Endothelial cell of umbilical vein (primary cell): ENCODE measurements at regions not wholly inside any gene's neighbourhood (a gene's known extent, or its start where the extent isn't known, plus 50 kb on each side); places are given as distances from the start of the nearest gene placed in this dataset.

Experiments
- BruUV-seq: library from RNA; stranded (reverse); fragments of 400-500 nt; replicated peaks from 2 replicates; lab custom pipeline; 2021; lab: Mats Ljungman, UMichigan
- CTCF ChIA-PET: fragments of 300-600, 350-600 bp; sonication (Branson Sonifier 250); formaldehyde crosslinking; loops from one replicate; lab custom pipeline; 2021; ENCODE audit warnings: antibody characterized with exemption, inconsistent platforms; lab: Charles Lee
- POLR2A ChIA-PET: fragments of 300-600, 350-600 bp; sonication (Branson Sonifier 250); formaldehyde crosslinking; loops from one replicate; lab custom pipeline; 2021; ENCODE audit warnings: antibody characterized with exemption, inconsistent platforms; lab: Charles Lee
- DNase-seq: peaks from one replicate; pipeline ENCODE4 v3.0.0-alpha.2; 2011; ENCODE audit warnings: low read depth, low spot score
- FAIRE-seq: peaks from 2 replicates; lab custom pipeline; 2011; peaks lifted over from hg19 to GRCh38; lab: Jason Lieb, UNC
- H2AFZ ChIP-seq: 2 replicates; pipeline ENCODE4 v1.6.0; 2012; ENCODE audit warnings: low read depth, low read length, control low read depth, inconsistent platforms
- H3K27ac ChIP-seq: 2 replicates; pipeline ENCODE4 v1.5.1; 2011; ENCODE audit warnings: low read depth, mild to moderate bottlenecking, control low read depth, low read length, moderate library complexity; ENCODE audit not compliant: insufficient read depth
- H3K27me3 ChIP-seq, 2 experiments: 2 replicates each; pipeline versions ENCODE4 v1.6.0 to v1.6.1; 2011; ENCODE audit warnings: low read length in 2 of 2, mixed read lengths in 1 of 2; ENCODE audit not compliant: control insufficient read depth in 2 of 2, insufficient read depth in 2 of 2
- H3K36me3 ChIP-seq, 2 experiments: 2 replicates in 1 of 2; 3 replicates in 1 of 2; pipeline ENCODE4 v1.5.1; 2011; ENCODE audit warnings: low read length in 2 of 2, mild to moderate bottlenecking in 1 of 2, moderate library complexity in 1 of 2; ENCODE audit not compliant: control insufficient read depth in 2 of 2, insufficient read depth in 2 of 2; ENCODE audit errors: extremely low read depth in 1 of 2
- H3K4me1 ChIP-seq: 3 replicates; pipeline ENCODE4 v1.5.1; 2011; ENCODE audit warnings: mild to moderate bottlenecking, low read length; ENCODE audit not compliant: control insufficient read depth, insufficient read depth; ENCODE audit errors: extremely low read depth
- H3K4me2 ChIP-seq: 2 replicates; pipeline ENCODE4 v1.6.1; 2011; ENCODE audit warnings: low read length, control low read depth, mixed read lengths; ENCODE audit not compliant: insufficient read depth
- H3K4me3 ChIP-seq, 3 experiments: fragments of 200-600 bp in 1 of 3; sonication (generic), shearing (Covaris generic) in 1 of 3; replicated peaks in 1 of 3; 2 replicates each; pipeline ENCODE4 v1.5.1; 2011 to 2016; ENCODE audit warnings: control low read depth in 3 of 3, low read length in 3 of 3, mild to moderate bottlenecking in 2 of 3, inconsistent platforms in 1 of 3, low read depth in 1 of 3, moderate library complexity in 1 of 3; ENCODE audit not compliant: insufficient read depth in 1 of 3
- H3K79me2 ChIP-seq: 2 replicates; pipeline ENCODE4 v1.6.0; 2012; ENCODE audit warnings: low read length, inconsistent platforms; ENCODE audit not compliant: control insufficient read depth, insufficient read depth
- H3K9ac ChIP-seq: replicated peaks from 2 replicates; pipeline ENCODE3; 2011; ENCODE audit warnings: low read length, control low read depth; ENCODE audit not compliant: insufficient read depth; ENCODE audit errors: extremely low read depth
- H3K9me1 ChIP-seq: replicated peaks from 3 replicates; pipeline ENCODE4 v1.6.0; 2011; ENCODE audit warnings: mild to moderate bottlenecking, low read length; ENCODE audit not compliant: control insufficient read depth, insufficient read depth; ENCODE audit errors: extremely low read depth
- H3K9me3 ChIP-seq: replicated peaks from 2 replicates; pipeline ENCODE4 v1.5.1; 2012; ENCODE audit warnings: low read length, inconsistent platforms; ENCODE audit not compliant: control insufficient read depth, insufficient read depth
- H4K20me1 ChIP-seq: replicated peaks from 2 replicates; pipeline ENCODE3; 2011; ENCODE audit warnings: mild to moderate bottlenecking, low read length; ENCODE audit not compliant: control insufficient read depth, insufficient read depth; ENCODE audit errors: extremely low read depth
- CTCF ChIP-seq, 2 donors: IDR thresholded peaks; 1 replicate in 1 of 2; 2 replicates in 1 of 2; pipeline ENCODE4 v1.5.1; 2011; ENCODE audit warnings: low read length in 2 of 2, mild to moderate bottlenecking in 2 of 2, moderate library complexity in 2 of 2, control low read depth in 1 of 2, inconsistent platforms in 1 of 2, low read depth in 1 of 2; ENCODE audit not compliant: insufficient read depth in 1 of 2; ENCODE audit errors: extremely low read depth in 1 of 2
- EZH2 ChIP-seq: IDR thresholded peaks from 2 replicates; pipeline ENCODE4 v1.6.1; 2012; ENCODE audit warnings: borderline replicate concordance, low read depth, mild to moderate bottlenecking, moderate library complexity, low read length, inconsistent platforms; ENCODE audit not compliant: severe bottlenecking
- FOS ChIP-seq: IDR thresholded peaks from 2 replicates; pipeline ENCODE4 v1.6.1; 2011; ENCODE audit warnings: mild to moderate bottlenecking, low read length, moderate library complexity, borderline replicate concordance; ENCODE audit not compliant: insufficient read depth
- GATA2 ChIP-seq: IDR thresholded peaks from 2 replicates; pipeline ENCODE4 v1.7.0; 2011; ENCODE audit warnings: low read depth, mild to moderate bottlenecking, moderate library complexity, mixed read lengths, low read length; ENCODE audit not compliant: insufficient read length, insufficient read depth
- JUN ChIP-seq: IDR thresholded peaks from 2 replicates; pipeline ENCODE4 v1.6.1; 2011; ENCODE audit warnings: borderline replicate concordance, low read depth; ENCODE audit not compliant: insufficient read length, insufficient read depth
- MAX ChIP-seq: IDR thresholded peaks from 2 replicates; pipeline ENCODE4 v1.6.1; 2011; ENCODE audit not compliant: insufficient read depth, insufficient read length
- MYC ChIP-seq: IDR thresholded peaks from one replicate; pipeline ENCODE4 v1.6.1; 2011; ENCODE audit warnings: mild to moderate bottlenecking, low read depth, low read length
- POLR2A ChIP-seq: IDR thresholded peaks from 2 replicates; pipeline ENCODE4 v1.6.1; 2012; ENCODE audit warnings: low read depth, mild to moderate bottlenecking, control low read depth, low read length
- dilution Hi-C: fragments of 300-500 bp; cut with MboI; formaldehyde crosslinking; loops from one replicate; pipeline ENCODE4 v1.15.0; 2019; ENCODE audit warnings: low sequenced_read_pairs; ENCODE audit not compliant: extremely low pct_ligation_motif_present
- intact Hi-C: fragments of 100-400 bp; cut with micrococcal nuclease; formaldehyde crosslinking; loops from one replicate; pipeline ENCODE4 v1.10.0; 2022

GRCh38 chr14:44830371-44830770 lies 131.4 kb downstream of the KLHL28 start:
- H3K4me2 ChIP-seq, result no peak overlapping the region
- intact Hi-C loops (no loop called here), dilution Hi-C loops (no loop called here)
- H3K79me2 ChIP-seq, result no peaks in the 10 kb centered on the region
- no peaks in the 10 kb centered on the region for H3K4me1 ChIP-seq
- H3K4me3 ChIP-seq, result no peak overlapping the region
- H3K9me3 ChIP-seq, result no peaks in the 10 kb centered on the region
- no peak overlapping the region for H3K27ac ChIP-seq
- no peaks in the 10 kb centered on the region for H3K36me3 ChIP-seq
- TF ChIP-seq CTCF (IDR thresholded peaks at IDR 0.05; ENCODE audit: extremely low read depth in 1 of 2, insufficient read depth in 1 of 2, low read depth in 1 of 2, low read length in 2 of 2), result no peak
- no peak for TF ChIP-seq POLR2A
- TF ChIP-seq JUN, result no peak
- TF ChIP-seq FOS, result no peak
- no peak for TF ChIP-seq MAX
- no peak for TF ChIP-seq GATA2
- no peak for TF ChIP-seq EZH2
- no peak for TF ChIP-seq MYC
- H2AFZ ChIP-seq, result no peak overlapping the region
- no peak overlapping the region for H3K9ac ChIP-seq
- no peaks in the 10 kb centered on the region for H3K9me1 ChIP-seq
- ChIA-PET CTCF (no interaction called here), POLR2A (no interaction called here)
- no peaks in the 10 kb centered on the region for H3K27me3 ChIP-seq
- FAIRE-seq (no peak), DNase-seq (no peak)
- BruUV-seq, result no TSS peak
- H4K20me1 ChIP-seq, result no peaks in the 10 kb centered on the region
